Glomerular endothelial cell (primary cell): ENCODE measurements at regions not wholly inside any gene's neighbourhood (a gene's known extent, or its start where the extent isn't known, plus 50 kb on each side); places are given as distances from the start of the nearest gene placed in this dataset.

Experiments
- DNase-seq: peaks from one replicate; pipeline ENCODE4 v3.0.0-alpha.2; 2011; ENCODE audit warnings: low read depth, low spot score; ENCODE audit errors: extremely low read depth

GRCh38 chr20:12354725-12355124 is 437.0 kb downstream of the BTBD3 start:
- no peak for DNase-seq

- no peak for DNase-seq
These were observed 437.5 kb downstream of the BTBD3 start for GRCh38 chr20:12355185-12355584.

GRCh38 chr20:12358006-12358654 is 440.4 kb downstream of the BTBD3 start:
- no peak for DNase-seq

- no peak for DNase-seq
These were observed 440.9 kb downstream of the BTBD3 start for GRCh38 chr20:12358655-12359009.

- no peak for DNase-seq
These were observed 454.3 kb downstream of the BTBD3 start for GRCh38 chr20:12371990-12372389.

GRCh38 chr20:12372557-12372956 is 454.9 kb downstream of the BTBD3 start:
- DNase-seq, result no peak

- DNase-seq, result no peak
These were observed 458.3 kb downstream of the BTBD3 start for GRCh38 chr20:12375967-12376366.

GRCh38 chr20:12383821-12384220 is 466.1 kb downstream of the BTBD3 start:
- no peak for DNase-seq

- no peak for DNase-seq
These were observed 469.1 kb downstream of the BTBD3 start for GRCh38 chr20:12386821-12387220.

GRCh38 chr20:12391099-12391498 is 473.4 kb downstream of the BTBD3 start:
- no peak for DNase-seq

- DNase-seq, result no peak
These were observed 477.1 kb downstream of the BTBD3 start for GRCh38 chr20:12394786-12395185.

GRCh38 chr20:12395353-12395752 is 477.7 kb downstream of the BTBD3 start:
- no peak for DNase-seq

GRCh38 chr20:12395760-12396159 is 478.1 kb downstream of the BTBD3 start:
- no peak for DNase-seq

GRCh38 chr20:12399110-12399836 is 481.6 kb downstream of the BTBD3 start:
- no peak for DNase-seq

- DNase-seq, result no peak
These were observed 487.2 kb downstream of the BTBD3 start for GRCh38 chr20:12404941-12405340.

GRCh38 chr20:12406978-12407377 is 489.3 kb downstream of the BTBD3 start:
- no peak for DNase-seq

- no peak for DNase-seq
These were observed 491.8 kb downstream of the BTBD3 start for GRCh38 chr20:12409501-12409900.

GRCh38 chr20:12410783-12411182 is 493.1 kb downstream of the BTBD3 start:
- no peak for DNase-seq

- DNase-seq, result no peak
These were observed 493.7 kb downstream of the BTBD3 start for GRCh38 chr20:12411246-12411940.

- DNase-seq, result no peak
These were observed 495.4 kb downstream of the BTBD3 start for GRCh38 chr20:12413116-12413515.

- no peak for DNase-seq
These were observed 497.0 kb downstream of the BTBD3 start for GRCh38 chr20:12414446-12415274.
